Cardiac muscle cell (in vitro differentiated cells and primary cell): ENCODE measurements at regions not wholly inside any gene's neighbourhood (a gene's known extent, or its start where the extent isn't known, plus 50 kb on each side); places are given as distances from the start of the nearest gene placed in this dataset.

ENCODE experiments used
- DNase-seq, 2 donors: peaks; one replicate each; pipeline versions ENCODE4 v3.0.0 to v3.0.0-alpha.2; 2010 to 2017; ENCODE audit warnings: low read depth in 1 of 2, low spot score in 1 of 2
- H3K27ac ChIP-seq: fragments of 200-600 bp; sonication (generic); 2 replicates; pipeline ENCODE4 v1.5.1; 2016
- H3K27me3 ChIP-seq: fragments of 200-600 bp; sonication (generic); 2 replicates; pipeline ENCODE4 v1.6.0; 2016; ENCODE audit warnings: control low read depth
- H3K36me3 ChIP-seq: fragments of 200-600 bp; sonication (generic); 2 replicates; pipeline ENCODE4 v1.5.1; 2016; ENCODE audit warnings: control low read depth
- H3K4me1 ChIP-seq: fragments of 200-600 bp; sonication (generic); 2 replicates; pipeline ENCODE4 v1.8.1; 2017; ENCODE audit warnings: low read depth, mild to moderate bottlenecking, mixed run types
- H3K4me3 ChIP-seq: fragments of 200-600 bp; sonication (generic); 2 replicates; pipeline ENCODE4 v1.5.1; 2016; ENCODE audit warnings: mild to moderate bottlenecking
- H3K9me3 ChIP-seq: fragments of 200-600 bp; sonication (generic); 2 replicates; pipeline ENCODE4 v1.5.1; 2017; ENCODE audit warnings: low read depth, mild to moderate bottlenecking, control low read depth
- CTCF ChIP-seq: IDR thresholded peaks from 2 replicates; pipeline ENCODE4 v1.5.1; 2012; ENCODE audit warnings: low read depth, mild to moderate bottlenecking, low read length

- no peak for TF ChIP-seq CTCF
- Histone ChIP-seq H3K27ac (no peak overlapping the region), H3K36me3 (no peaks in the 10 kb centered on the region), H3K4me3 (no peak overlapping the region), H3K9me3 (no peaks in the 10 kb centered on the region), H3K4me1 (no peaks in the 10 kb centered on the region), H3K27me3 (no peaks in the 10 kb centered on the region)
- no peak for DNase-seq
These were observed 80.3 kb upstream of the CAMK1G start for GRCh38 chr1:209503196-209503595.

- H3K27me3 ChIP-seq, result no peaks in the 10 kb centered on the region
- H3K9me3 ChIP-seq, result no peaks in the 10 kb centered on the region
- no peak overlapping the region for H3K4me3 ChIP-seq
- no peaks in the 10 kb centered on the region for H3K4me1 ChIP-seq
- no peaks in the 10 kb centered on the region for H3K36me3 ChIP-seq
- TF ChIP-seq CTCF, result no peak
- DNase-seq, result no peak
- H3K27ac ChIP-seq, result no peak overlapping the region
These were observed 78.9 kb upstream of the CAMK1G start for GRCh38 chr1:209504571-209504970.

- no peaks in the 10 kb centered on the region for H3K9me3 ChIP-seq
- no peaks in the 10 kb centered on the region for H3K27me3 ChIP-seq
- H3K36me3 ChIP-seq, result no peaks in the 10 kb centered on the region
- no peak overlapping the region for H3K4me3 ChIP-seq
- DNase-seq, result no peak
- no peaks in the 10 kb centered on the region for H3K4me1 ChIP-seq
- TF ChIP-seq CTCF, result no peak
- H3K27ac ChIP-seq, result no peak overlapping the region
These were observed 78.5 kb upstream of the CAMK1G start for GRCh38 chr1:209505044-209505443.

- Histone ChIP-seq H3K36me3 (no peaks in the 10 kb centered on the region), H3K4me3 (no peak overlapping the region), H3K27me3 (no peaks in the 10 kb centered on the region), H3K4me1 (no peaks in the 10 kb centered on the region), H3K27ac (no peak overlapping the region), H3K9me3 (no peaks in the 10 kb centered on the region)
- no peak for TF ChIP-seq CTCF
- no peak for DNase-seq
These were observed 77.4 kb upstream of the CAMK1G start for GRCh38 chr1:209506101-209506500.

GRCh38 chr1:209509039-209509438, 74.5 kb upstream of the CAMK1G start:
- TF ChIP-seq CTCF, result no peak
- no peak overlapping the region for H3K27ac ChIP-seq
- H3K4me1 ChIP-seq, result no peaks in the 10 kb centered on the region
- no peak overlapping the region for H3K4me3 ChIP-seq
- H3K27me3 ChIP-seq, result no peaks in the 10 kb centered on the region
- no peaks in the 10 kb centered on the region for H3K36me3 ChIP-seq
- no peaks in the 10 kb centered on the region for H3K9me3 ChIP-seq
- no peak for DNase-seq

GRCh38 chr1:209510063-209510462, 73.5 kb upstream of the CAMK1G start:
- no peak for DNase-seq
- H3K36me3 ChIP-seq, result no peaks in the 10 kb centered on the region
- H3K9me3 ChIP-seq, result no peaks in the 10 kb centered on the region
- no peak overlapping the region for H3K4me3 ChIP-seq
- H3K27me3 ChIP-seq, result no peaks in the 10 kb centered on the region
- no peaks in the 10 kb centered on the region for H3K4me1 ChIP-seq
- H3K27ac ChIP-seq, result no peak overlapping the region
- TF ChIP-seq CTCF, result no peak
